Stimulated activated CD8-positive, alpha-beta memory T cell treated with anti-CD3 and anti-CD28 coated beads, Interleukin-15, amount 100 ng/mL, for 4 hours (primary cell): ENCODE measurements at regions not wholly inside any gene's neighbourhood (a gene's known extent, or its start where the extent isn't known, plus 50 kb on each side); places are given as distances from the start of the nearest gene placed in this dataset.
"Not testable (repeated sequence)": the region's sequence is repeated elsewhere in the genome, so short reads cannot be mapped to it uniquely, and the experiment has no call there.

Source experiments
- DNase-seq, 2 donors: peaks; one replicate each; pipeline ENCODE4 v3.0.0-alpha.2; 2020; ENCODE audit warnings: low read depth in 2 of 2

- DNase-seq, result no peak
Measured at GRCh38 chr20:1825938-1826445, 69.2 kb upstream of the SIRPA start.

DNA sequence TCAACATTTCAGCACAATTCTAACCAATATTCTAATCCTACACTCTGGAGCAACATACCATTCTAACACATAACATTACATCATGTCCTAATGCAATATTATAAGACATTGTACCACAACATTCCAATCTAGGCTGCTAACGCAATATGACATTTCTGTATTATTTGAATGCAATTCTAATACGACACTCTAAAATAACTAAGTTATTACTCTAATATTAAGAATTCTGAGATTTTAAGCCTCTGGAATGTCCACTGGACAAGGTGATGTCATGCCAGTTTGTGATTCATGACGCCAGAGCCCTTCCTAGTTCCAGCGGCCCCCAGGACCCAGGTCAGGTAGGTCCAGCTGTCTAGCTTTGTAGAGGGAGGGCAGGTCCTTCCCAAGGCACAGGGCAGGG lies 69.7 kb upstream of the SIRPA start:
- DNase-seq, result no peak

DNA sequence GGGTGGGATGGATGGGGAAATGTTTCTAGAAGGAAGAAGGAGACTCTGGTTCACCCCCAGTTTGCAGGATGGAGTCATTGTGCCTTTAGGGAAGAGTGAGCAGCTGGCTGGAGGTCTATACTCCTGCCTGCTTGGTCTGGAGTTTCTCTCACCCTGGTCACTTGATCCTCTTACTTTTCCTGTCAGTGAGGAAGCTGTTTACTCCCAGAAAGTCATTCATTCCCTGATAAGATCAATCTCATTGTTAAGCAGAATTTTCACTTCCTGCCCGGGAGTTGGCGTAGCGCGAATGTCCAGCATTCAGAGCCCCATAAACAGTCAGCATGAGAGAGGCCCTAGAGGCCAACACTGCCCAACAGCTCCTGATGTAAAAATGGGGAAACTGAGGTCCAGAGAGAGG lies 70.4 kb upstream of the SIRPA start:
- DNase-seq, result no peak

- no peak for DNase-seq
Measured at GRCh38 chr20:1824181-1824580, 71.0 kb upstream of the SIRPA start.

DNA sequence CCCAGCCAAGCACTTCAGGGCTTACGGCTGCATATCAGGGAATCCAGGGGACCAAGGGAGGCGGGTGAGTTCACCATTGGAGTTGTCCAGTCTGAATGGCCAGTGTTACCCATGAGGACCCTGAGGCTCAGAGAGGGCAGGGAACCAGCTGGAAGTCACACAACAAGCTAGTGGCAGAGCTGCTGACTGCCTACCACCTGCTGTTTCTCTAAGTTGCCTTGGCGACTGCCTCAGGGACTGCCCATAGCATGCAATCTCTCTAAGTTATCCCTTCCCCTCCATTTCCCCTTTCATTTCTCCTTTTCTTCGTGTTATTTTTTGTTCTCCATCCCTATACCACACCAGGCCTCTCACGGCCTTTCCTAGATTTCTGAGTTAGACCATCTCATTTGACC lies 71.8 kb upstream of the SIRPA start:
- no peak for DNase-seq

- no peak for DNase-seq
Measured at GRCh38 chr20:1822564-1823449, 72.4 kb upstream of the SIRPA start.

DNA sequence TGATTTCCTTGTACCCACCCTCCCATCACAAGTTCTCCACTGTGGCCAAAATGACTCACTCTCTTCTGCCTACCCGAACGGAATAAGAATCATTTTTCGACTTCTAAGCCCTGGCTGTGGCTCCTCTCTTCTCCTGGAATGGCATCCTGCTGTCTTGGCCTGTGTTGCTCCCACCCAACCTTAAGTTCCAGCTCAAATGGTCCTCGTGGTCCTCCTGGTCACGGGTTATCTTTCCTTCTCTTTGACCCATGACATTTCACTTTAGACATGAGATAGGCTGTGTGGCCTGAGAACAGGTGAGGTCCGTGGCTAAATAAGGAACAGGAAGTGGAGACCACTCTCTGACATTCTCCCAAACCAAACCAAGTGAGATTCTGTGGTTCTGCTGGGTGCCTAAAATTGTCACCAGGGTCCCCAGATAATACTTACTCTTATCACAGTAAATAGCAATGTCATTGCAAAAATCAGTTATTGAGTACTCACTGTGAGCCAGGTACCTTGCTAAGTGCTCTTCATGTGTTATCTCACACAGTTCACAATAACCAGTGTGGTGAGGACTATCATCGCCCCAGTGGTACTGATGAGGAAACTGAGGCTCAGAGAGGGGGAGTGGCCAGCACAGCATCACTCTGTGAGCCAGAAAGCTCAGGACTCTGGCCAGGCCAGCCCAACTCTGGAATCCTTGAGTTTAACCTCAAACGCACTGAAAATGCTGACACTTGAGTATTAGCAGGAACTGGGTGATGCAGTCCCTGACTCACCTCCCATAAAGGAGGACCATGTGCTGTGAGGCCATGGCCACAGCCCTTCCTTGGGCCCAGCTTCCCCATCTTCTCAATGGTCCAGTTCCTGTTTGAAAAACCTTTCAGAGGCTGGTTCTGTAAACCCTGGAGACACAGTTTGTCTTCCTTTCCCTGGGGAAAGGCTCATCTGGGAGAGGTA lies 74.8 kb upstream of the SIRPA start:
- no peak for DNase-seq

- DNase-seq, result no peak
Measured at GRCh38 chr20:1819311-1820137, 75.7 kb upstream of the SIRPA start.

GRCh38 chr20:1818895-1819294 lies 76.3 kb upstream of the SIRPA start:
- DNase-seq, result no peak

DNA sequence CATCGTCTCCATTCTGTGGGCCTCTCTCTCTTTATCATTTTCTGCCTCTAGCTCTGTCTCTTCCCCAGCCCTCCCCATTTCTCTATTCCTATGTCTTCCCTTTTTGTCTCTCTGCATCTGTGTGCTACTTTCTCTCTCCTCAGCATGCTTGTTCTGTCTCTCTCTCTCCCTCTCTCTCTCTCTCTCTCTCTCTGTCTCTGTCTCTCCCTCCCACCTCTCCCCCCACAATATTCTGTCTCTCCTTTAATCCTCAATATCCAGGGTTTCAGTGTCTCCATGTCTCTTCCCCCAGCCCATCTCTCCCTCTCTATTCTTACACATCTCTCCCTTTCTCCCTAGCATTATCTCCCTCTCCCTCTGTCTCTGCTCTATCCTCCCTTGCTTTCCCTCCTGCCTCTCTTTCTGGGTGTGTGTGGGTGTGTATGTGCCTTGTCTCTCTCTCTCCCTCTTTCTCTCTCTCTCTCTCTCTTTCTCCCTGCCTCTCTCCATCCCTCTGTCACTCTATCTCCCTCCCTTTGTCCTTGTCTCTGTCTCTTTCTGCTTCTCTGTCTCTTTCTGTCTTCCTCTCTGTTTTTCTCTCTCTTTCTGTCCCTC lies 76.9 kb upstream of the SIRPA start:
- DNase-seq, result no peak

DNA sequence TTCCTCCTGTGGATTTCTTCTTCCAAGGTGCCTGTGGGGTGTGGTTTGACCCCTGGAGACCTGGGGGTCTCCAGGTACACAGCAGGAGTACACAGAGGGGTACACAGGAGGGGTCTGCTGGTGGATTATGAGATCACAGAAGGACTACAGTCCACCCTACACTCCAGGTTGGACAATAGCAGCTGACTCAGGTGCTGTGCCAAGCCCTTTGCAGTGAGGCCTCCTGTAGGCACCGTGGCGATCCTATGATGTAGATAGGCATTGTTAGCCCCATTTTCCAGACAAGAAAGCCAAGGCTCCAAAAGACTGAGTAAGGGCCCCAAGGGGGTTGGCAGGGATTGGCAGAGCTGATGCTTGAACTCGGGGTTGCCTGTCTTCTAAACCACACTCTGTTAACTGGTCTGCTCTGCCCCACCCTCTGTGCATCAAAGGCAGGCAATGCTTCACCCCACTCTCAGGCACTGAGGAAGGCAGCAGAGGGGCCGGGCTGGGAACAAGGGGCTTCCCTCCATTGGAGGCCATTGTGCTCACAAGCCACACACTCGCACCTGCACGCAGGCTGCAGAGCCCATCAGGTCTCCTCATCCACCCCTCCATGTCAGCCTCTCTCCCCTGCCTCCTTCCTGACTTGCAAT lies 77.5 kb upstream of the SIRPA start:
- DNase-seq, result no peak

GRCh38 chr20:1816384-1817381 lies 78.5 kb upstream of the SIRPA start:
- DNase-seq, result no peak

GRCh38 chr20:1815502-1816085 lies 79.6 kb upstream of the SIRPA start:
- no peak for DNase-seq

- not testable (repeated sequence) for DNase-seq
Measured at GRCh38 chr20:1814861-1815260, 80.3 kb upstream of the SIRPA start.

- no peak for DNase-seq
Measured at GRCh38 chr20:1813674-1814635, 81.3 kb upstream of the SIRPA start.

DNA sequence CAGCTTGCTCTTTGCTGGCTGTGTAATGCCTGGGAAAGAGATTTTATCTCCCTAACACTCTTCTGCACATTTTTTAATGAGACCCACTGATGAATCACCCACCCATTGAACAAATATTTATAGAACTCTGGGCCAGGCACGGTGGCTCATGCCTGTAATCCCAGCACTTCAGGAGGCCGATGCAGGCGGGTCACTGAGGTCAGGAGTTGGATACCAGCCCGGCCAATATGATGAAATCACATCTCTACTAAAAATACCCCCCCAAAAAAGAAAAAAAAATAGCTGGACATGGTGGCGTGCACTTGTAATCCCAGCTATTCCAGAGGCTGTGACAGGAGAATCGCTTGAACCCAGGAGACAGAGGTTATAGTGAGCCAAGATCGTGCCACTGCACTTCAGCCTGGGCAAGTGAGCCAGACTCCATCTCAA lies 82.1 kb upstream of the SIRPA start:
- DNase-seq, result no peak

DNA sequence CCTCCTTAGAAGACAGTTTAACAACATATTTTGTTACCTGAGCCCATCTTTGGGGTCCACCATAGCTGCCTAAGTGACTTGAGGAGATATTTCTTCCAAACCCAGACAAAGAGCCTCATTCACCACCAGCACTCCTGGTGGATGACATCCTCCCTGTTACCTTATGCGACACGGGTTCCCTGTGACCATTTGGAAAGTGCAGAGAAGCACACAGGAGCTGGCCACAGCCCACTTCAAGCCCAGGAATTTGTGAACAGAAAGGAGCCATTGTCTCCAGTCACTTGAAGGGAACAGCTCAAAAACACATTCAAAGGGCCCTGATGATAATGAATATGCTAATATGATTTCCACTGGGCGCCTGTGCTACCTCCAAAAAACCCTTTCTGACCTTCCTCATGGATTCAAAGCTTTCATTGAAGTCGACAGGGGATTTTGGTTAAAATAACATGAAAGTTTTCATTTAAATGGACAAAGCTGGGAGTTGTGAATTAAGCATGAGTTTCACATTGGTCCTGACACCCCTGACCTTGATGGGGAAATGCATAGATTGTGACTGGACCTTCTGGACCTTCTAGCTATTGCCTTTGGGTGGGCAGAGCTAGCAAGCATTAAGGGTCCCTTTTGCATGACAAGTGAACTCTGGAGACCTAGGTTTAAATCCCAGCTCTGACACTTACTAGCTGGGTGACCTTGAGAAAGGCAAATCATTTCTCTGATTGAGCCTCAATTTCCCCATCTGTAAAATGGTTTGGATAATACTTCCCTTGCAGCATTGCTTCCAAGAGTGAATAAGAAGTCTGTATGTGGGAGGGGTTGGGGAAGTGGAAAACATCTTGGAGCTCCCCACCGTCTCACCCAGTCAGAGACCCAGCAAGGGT lies 83.3 kb upstream of the SIRPA start:
- no peak for DNase-seq
